ENCODE measurements at regions not wholly inside any gene's neighbourhood (a gene's known extent, or its start where the extent isn't known, plus 50 kb on each side); places are given as distances from the start of the nearest gene placed in this dataset.
A peak's percentile ranks its signal among the peaks of the same experiment; 100 is the strongest.

- no peaks in the 10 kb centered on the region for H3K27me3 Mint-ChIP-seq (ENCODE audit: unreplicated experiment)
- peak overlapping the region; percentile 98 for H3K27ac Mint-ChIP-seq (ENCODE audit: unreplicated experiment)
Observed at GRCh38 chr11:109371444-109372176, 50.4 kb upstream of the C11orf87 start.

More at GRCh38 chr11:109371444-109372176, 50.4 kb upstream of the C11orf87 start:
- Mint-ChIP-seq H3K4me1 (ENCODE audit: unreplicated experiment) (peaks cover 25% of the 10 kb centered on the region), H3K9me3 (ENCODE audit: unreplicated experiment) (no peaks in the 10 kb centered on the region), H3K36me3 (ENCODE audit: low read depth, unreplicated experiment) (no peaks in the 10 kb centered on the region), H3K4me3 (ENCODE audit: unreplicated experiment) (no peak overlapping the region)
- no peak for TF ChIP-seq CTCF (IDR thresholded peaks at IDR 0.05; ENCODE audit: unreplicated experiment)
- peak; percentile 25 for DNase-seq (ENCODE audit: low spot score)
